HG02840 (cell line): ENCODE measurements at regions not wholly inside any gene's neighbourhood (a gene's known extent, or its start where the extent isn't known, plus 50 kb on each side); places are given as distances from the start of the nearest gene placed in this dataset.
"Not testable (repeated sequence)": the region's sequence is repeated elsewhere in the genome, so short reads cannot be mapped to it uniquely, and the experiment has no call there.

ENCODE experiments used
- ATAC-seq: cut with Tn5 transposase; IDR thresholded peaks from one replicate; pipeline ENCODE4 v1.9.1; 2021; ENCODE audit warnings: mild to moderate bottlenecking, moderate library complexity, moderate number of reproducible peaks; ENCODE audit not compliant: unreplicated experiment, low FRiP score

GRCh38 chr1:121001090-121001726, 111.6 kb downstream of the PPIAL4A start:
- ATAC-seq: not testable (repeated sequence)

GRCh38 chr1:121003230-121003629, 113.7 kb downstream of the PPIAL4A start:
- not testable (repeated sequence) for ATAC-seq

DNA sequence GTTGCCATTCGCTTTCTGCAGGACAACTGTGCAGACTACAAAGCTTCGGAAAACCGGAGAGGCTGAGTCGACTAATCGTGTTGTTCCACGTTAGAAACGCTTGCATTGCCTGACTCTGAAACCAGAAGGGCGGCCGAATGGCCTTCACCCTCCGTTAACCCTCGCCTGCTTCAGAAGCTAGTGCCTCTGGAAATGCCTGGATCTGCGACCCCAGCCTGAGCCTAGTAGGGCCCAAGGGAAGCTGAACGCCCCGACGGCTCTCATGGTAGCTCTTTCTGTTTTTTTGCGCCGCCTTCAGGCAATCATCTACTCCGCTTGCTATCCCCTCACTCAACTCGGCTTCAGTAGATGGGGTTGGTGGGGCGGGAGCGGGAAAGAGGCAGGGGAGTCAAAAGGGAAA, 117.3 kb downstream of the PPIAL4A start:
- not testable (repeated sequence) for ATAC-seq

DNA sequence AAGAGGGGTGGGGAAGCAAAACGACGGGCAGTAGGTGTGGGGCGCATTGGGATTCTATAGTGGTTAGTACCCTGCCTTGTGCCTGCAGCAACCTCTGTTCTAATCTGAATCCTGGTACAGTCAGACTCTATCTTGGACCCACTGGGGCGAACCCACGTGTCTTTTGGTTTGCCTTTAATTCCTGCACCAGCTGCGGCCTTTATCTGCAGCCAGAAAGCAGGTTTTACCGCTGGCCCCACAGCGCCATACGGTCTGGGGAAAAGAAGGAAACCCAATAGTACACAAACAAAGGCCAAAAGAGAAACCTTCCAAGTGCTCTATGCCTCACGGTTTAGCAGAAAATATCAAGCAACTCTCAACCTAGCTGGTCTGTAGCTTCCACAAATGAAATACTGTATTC, 118.2 kb downstream of the PPIAL4A start:
- ATAC-seq: not testable (repeated sequence)

- ATAC-seq: not testable (repeated sequence)
Observed at GRCh38 chr1:121008512-121009215, 119.1 kb downstream of the PPIAL4A start.

GRCh38 chr1:121009216-121010057, 119.9 kb downstream of the PPIAL4A start:
- not testable (repeated sequence) for ATAC-seq

- ATAC-seq: not testable (repeated sequence)
Observed at GRCh38 chr1:121010141-121010540, 120.6 kb downstream of the PPIAL4A start.

- not testable (repeated sequence) for ATAC-seq
Observed at GRCh38 chr1:121013181-121013580, 123.6 kb downstream of the PPIAL4A start.

DNA sequence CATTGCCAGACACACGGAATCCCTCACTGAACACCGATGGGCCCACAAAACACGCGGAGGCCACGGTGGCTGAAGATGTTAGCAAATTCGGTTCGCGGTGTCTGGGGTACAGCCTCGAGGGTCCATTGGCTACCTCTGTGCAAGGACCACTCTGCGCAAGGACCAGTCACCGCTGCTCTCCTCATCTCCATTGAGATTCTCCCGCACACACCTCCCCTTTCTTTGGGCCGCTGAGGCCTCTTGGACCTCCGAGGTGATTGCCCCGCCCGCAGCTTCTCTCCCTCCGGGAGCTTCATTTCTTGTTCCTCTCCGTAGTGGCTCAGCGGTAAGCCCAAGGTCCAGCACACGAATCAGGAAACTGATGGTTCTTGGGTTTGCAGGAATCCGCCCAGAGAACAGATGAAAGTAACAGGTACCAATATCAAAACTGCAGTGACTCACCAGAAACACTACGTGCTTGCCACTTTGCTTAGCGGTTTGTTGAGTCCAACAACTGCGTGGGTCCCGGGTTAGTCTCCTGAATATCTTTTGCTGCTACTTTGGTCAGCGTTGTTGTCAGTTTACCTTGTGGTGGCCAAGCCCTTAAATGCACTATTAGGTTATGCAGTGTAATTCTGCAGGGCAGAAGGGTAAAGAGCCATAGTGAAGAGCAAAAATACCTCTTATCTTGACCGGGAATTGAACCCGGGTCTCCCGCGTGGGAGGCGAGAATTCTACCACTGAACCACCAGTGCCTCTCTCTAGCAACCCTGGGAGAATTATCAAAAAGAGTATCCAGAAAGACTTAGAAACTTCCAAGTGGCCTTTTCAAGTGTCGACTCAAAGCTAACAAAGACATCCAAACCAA, 126.8 kb downstream of the PPIAL4A start:
- ATAC-seq: not testable (repeated sequence)

DNA sequence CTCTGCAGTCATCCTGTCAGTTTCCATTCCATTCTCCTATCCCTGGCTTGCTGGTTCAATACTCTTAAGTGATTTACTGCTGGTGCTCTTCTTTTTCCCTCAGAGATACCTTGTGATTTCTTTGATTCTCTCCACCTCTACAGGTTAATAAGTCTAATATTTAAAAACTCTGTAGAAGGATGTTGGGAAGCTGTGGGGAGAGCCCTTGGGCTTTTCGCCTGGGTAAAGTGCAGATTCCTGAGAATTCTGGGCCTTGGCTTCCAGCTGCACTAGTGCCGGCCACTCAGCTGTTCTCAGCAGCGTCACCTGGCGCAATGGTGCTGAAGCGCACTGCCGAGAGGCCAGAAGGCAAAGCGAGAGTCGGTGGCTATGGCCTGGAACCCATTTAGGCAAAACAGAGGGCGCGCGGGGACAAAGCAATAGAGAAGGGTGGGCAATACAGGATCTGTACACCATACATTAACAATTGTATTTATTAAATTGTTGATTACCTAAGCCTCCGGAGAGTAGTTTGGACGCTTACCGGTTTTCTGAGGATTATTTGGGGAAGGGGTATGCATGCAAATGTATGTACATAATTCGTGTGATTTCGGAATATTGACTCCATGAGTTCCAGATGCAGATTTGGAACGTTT, 130.3 kb downstream of the PPIAL4A start:
- ATAC-seq: not testable (repeated sequence)

DNA sequence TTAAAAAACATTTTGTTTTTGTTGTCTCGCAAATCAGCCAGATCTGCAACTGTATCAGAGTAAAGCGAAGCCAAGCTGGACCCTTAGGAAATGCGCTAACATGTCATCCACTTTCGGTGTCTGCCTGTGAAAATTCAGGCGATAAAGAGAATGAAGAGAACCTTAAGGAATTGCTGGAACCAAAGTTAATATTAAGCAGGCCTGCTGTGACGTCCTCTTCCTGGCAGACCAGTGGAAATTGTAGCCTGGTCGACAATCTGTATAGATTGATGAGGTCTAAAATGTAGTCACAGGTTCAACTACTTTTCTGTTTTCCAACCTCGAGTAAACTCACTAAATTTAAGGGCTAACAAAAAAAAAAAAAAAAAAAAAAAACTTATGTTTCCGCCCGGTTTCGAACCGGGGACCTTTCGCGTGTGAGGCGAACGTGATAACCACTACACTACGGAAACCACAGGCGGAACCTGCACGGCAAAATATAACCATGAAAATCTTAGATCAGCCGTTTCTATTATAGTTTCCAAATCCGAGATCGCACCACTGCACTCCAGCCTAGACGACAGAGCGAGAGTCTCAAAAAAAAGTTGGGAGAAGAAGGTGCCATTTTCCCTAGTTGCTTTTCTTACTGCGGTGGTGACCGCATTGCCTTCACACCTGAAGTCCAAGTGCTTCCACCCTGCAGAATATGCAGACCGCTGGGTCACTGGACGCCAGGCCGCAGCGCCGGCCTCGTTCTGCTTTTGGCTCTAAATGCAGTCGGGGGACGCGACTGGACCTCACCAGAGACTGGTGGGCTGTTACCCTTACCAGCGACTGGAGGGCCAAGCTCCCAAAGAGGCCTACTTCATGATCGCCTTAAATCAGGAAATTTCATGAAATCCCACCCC, 131.0 kb downstream of the PPIAL4A start:
- ATAC-seq: not testable (repeated sequence)

GRCh38 chr1:121021716-121022115, 132.1 kb downstream of the PPIAL4A start:
- ATAC-seq: not testable (repeated sequence)

GRCh38 chr1:121032878-121033494, 143.4 kb downstream of the PPIAL4A start:
- not testable (repeated sequence) for ATAC-seq

DNA sequence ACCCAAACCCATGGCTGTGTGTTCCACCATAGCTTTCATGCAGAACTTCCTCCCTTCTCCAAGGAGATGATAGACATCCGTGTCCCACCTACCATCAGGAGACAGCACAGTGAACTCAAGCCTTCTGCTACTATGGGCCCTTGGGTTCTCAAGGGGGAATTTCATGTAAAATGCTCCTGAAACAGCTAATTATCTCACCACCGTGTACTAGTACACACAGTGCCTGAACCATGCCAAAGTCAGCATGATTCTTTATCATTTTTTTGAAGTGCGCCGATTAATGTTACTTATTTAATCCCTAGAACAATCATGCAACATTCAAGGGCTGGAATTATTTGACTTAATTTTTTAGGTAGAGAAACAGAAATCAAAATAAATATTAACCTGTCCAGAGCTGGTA, 147.2 kb downstream of the PPIAL4A start:
- ATAC-seq: not testable (repeated sequence)

- ATAC-seq: not testable (repeated sequence)
Observed at GRCh38 chr1:121040974-121041373, 143.2 kb downstream of the FAM72B start.

DNA sequence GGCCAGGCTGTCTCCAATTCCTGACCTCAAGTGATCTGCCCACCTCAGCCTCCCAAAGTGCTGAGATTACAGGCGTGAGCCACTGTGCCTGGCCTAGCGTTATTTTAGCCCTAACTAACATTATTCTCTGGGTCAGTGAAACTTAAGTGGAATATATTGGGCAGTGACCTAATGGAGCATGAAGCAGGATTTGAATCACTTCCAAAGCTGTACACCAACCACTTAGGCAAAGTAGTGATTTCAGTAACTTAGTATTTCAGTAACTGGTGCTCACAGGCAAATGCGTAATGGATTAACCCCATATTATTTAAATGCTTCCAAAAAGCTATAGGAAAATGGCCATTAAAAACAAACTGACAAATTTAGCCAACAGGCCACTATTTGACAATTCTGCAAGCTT, 142.6 kb downstream of the FAM72B start:
- not testable (repeated sequence) for ATAC-seq

- ATAC-seq: not testable (repeated sequence)
Observed at GRCh38 chr1:121042882-121043281, 141.3 kb downstream of the FAM72B start.

GRCh38 chr1:121048293-121048752, 135.8 kb downstream of the FAM72B start:
- ATAC-seq: not testable (repeated sequence)
